Endothelial cell of umbilical vein (primary cell): ENCODE measurements at regions not wholly inside any gene's neighbourhood (a gene's known extent, or its start where the extent isn't known, plus 50 kb on each side); places are given as distances from the start of the nearest gene placed in this dataset.

Source experiments
- BruUV-seq: library from RNA; stranded (reverse); fragments of 400-500 nt; replicated peaks from 2 replicates; lab custom pipeline; 2021; lab: Mats Ljungman, UMichigan
- CTCF ChIA-PET: fragments of 300-600, 350-600 bp; sonication (Branson Sonifier 250); formaldehyde crosslinking; loops from one replicate; lab custom pipeline; 2021; ENCODE audit warnings: antibody characterized with exemption, inconsistent platforms; lab: Charles Lee
- POLR2A ChIA-PET: fragments of 300-600, 350-600 bp; sonication (Branson Sonifier 250); formaldehyde crosslinking; loops from one replicate; lab custom pipeline; 2021; ENCODE audit warnings: antibody characterized with exemption, inconsistent platforms; lab: Charles Lee
- DNase-seq: peaks from one replicate; pipeline ENCODE4 v3.0.0-alpha.2; 2011; ENCODE audit warnings: low read depth, low spot score
- FAIRE-seq: peaks from 2 replicates; lab custom pipeline; 2011; peaks lifted over from hg19 to GRCh38; lab: Jason Lieb, UNC
- H2AFZ ChIP-seq: 2 replicates; pipeline ENCODE4 v1.6.0; 2012; ENCODE audit warnings: low read depth, low read length, control low read depth, inconsistent platforms
- H3K27ac ChIP-seq: 2 replicates; pipeline ENCODE4 v1.5.1; 2011; ENCODE audit warnings: low read depth, mild to moderate bottlenecking, control low read depth, low read length, moderate library complexity; ENCODE audit not compliant: insufficient read depth
- H3K27me3 ChIP-seq, 2 experiments: 2 replicates each; pipeline versions ENCODE4 v1.6.0 to v1.6.1; 2011; ENCODE audit warnings: low read length in 2 of 2, mixed read lengths in 1 of 2; ENCODE audit not compliant: control insufficient read depth in 2 of 2, insufficient read depth in 2 of 2
- H3K36me3 ChIP-seq, 2 experiments: 2 replicates in 1 of 2; 3 replicates in 1 of 2; pipeline ENCODE4 v1.5.1; 2011; ENCODE audit warnings: low read length in 2 of 2, mild to moderate bottlenecking in 1 of 2, moderate library complexity in 1 of 2; ENCODE audit not compliant: control insufficient read depth in 2 of 2, insufficient read depth in 2 of 2; ENCODE audit errors: extremely low read depth in 1 of 2
- H3K4me1 ChIP-seq: 3 replicates; pipeline ENCODE4 v1.5.1; 2011; ENCODE audit warnings: mild to moderate bottlenecking, low read length; ENCODE audit not compliant: control insufficient read depth, insufficient read depth; ENCODE audit errors: extremely low read depth
- H3K4me2 ChIP-seq: 2 replicates; pipeline ENCODE4 v1.6.1; 2011; ENCODE audit warnings: low read length, control low read depth, mixed read lengths; ENCODE audit not compliant: insufficient read depth
- H3K4me3 ChIP-seq, 3 experiments: fragments of 200-600 bp in 1 of 3; sonication (generic), shearing (Covaris generic) in 1 of 3; replicated peaks in 1 of 3; 2 replicates each; pipeline ENCODE4 v1.5.1; 2011 to 2016; ENCODE audit warnings: control low read depth in 3 of 3, low read length in 3 of 3, mild to moderate bottlenecking in 2 of 3, inconsistent platforms in 1 of 3, low read depth in 1 of 3, moderate library complexity in 1 of 3; ENCODE audit not compliant: insufficient read depth in 1 of 3
- H3K79me2 ChIP-seq: 2 replicates; pipeline ENCODE4 v1.6.0; 2012; ENCODE audit warnings: low read length, inconsistent platforms; ENCODE audit not compliant: control insufficient read depth, insufficient read depth
- H3K9ac ChIP-seq: replicated peaks from 2 replicates; pipeline ENCODE3; 2011; ENCODE audit warnings: low read length, control low read depth; ENCODE audit not compliant: insufficient read depth; ENCODE audit errors: extremely low read depth
- H3K9me1 ChIP-seq: replicated peaks from 3 replicates; pipeline ENCODE4 v1.6.0; 2011; ENCODE audit warnings: mild to moderate bottlenecking, low read length; ENCODE audit not compliant: control insufficient read depth, insufficient read depth; ENCODE audit errors: extremely low read depth
- H3K9me3 ChIP-seq: replicated peaks from 2 replicates; pipeline ENCODE4 v1.5.1; 2012; ENCODE audit warnings: low read length, inconsistent platforms; ENCODE audit not compliant: control insufficient read depth, insufficient read depth
- H4K20me1 ChIP-seq: replicated peaks from 2 replicates; pipeline ENCODE3; 2011; ENCODE audit warnings: mild to moderate bottlenecking, low read length; ENCODE audit not compliant: control insufficient read depth, insufficient read depth; ENCODE audit errors: extremely low read depth
- CTCF ChIP-seq, 2 donors: IDR thresholded peaks; 1 replicate in 1 of 2; 2 replicates in 1 of 2; pipeline ENCODE4 v1.5.1; 2011; ENCODE audit warnings: low read length in 2 of 2, mild to moderate bottlenecking in 2 of 2, moderate library complexity in 2 of 2, control low read depth in 1 of 2, inconsistent platforms in 1 of 2, low read depth in 1 of 2; ENCODE audit not compliant: insufficient read depth in 1 of 2; ENCODE audit errors: extremely low read depth in 1 of 2
- GATA2 ChIP-seq: IDR thresholded peaks from 2 replicates; pipeline ENCODE4 v1.7.0; 2011; ENCODE audit warnings: low read depth, mild to moderate bottlenecking, moderate library complexity, mixed read lengths, low read length; ENCODE audit not compliant: insufficient read length, insufficient read depth
- MYC ChIP-seq: IDR thresholded peaks from one replicate; pipeline ENCODE4 v1.6.1; 2011; ENCODE audit warnings: mild to moderate bottlenecking, low read depth, low read length
- POLR2A ChIP-seq: IDR thresholded peaks from 2 replicates; pipeline ENCODE4 v1.6.1; 2012; ENCODE audit warnings: low read depth, mild to moderate bottlenecking, control low read depth, low read length
- dilution Hi-C: fragments of 300-500 bp; cut with MboI; formaldehyde crosslinking; loops from one replicate; pipeline ENCODE4 v1.15.0; 2019; ENCODE audit warnings: low sequenced_read_pairs; ENCODE audit not compliant: extremely low pct_ligation_motif_present
- intact Hi-C: fragments of 100-400 bp; cut with micrococcal nuclease; formaldehyde crosslinking; loops from one replicate; pipeline ENCODE4 v1.10.0; 2022

DNA sequence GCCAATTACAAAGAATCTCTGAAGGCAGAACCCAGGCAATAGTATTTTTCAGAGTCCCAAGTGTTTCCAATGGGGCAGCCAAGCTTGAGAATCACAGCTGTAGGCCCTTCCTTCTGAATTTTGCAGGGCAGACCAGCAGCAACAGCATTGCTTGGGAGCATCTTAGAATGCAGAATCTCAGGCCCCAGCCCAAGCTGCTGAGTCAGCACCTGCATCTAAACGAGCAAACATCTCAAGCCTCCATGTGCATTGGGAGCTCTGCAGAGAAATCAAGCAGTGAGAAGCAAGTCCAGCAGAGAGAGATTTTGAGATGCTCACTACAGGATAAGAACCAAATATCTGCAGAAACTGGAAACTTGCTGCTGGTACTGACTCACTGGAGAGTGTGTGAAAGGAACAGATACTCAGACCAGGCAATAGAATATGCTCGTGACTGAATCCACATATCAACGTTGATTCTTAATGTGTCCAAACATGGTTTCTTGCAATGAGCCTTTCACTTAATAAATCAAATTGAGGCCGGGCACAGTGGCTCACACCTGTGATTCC is 81.5 kb upstream of the TNFSF11 start:
- TF ChIP-seq MYC: no peak
- Histone ChIP-seq H2AFZ (no peak overlapping the region), H3K9ac (no peak overlapping the region), H3K4me3 (no peak overlapping the region), H3K4me2 (no peak overlapping the region), H3K27me3 (no peaks in the 10 kb centered on the region), H3K4me1 (peaks cover 22% of the 10 kb centered on the region), H3K27ac (no peak overlapping the region), H3K9me1 (no peaks in the 10 kb centered on the region), H3K36me3 (no peaks in the 10 kb centered on the region), H3K79me2 (no peaks in the 10 kb centered on the region), H4K20me1 (no peaks in the 10 kb centered on the region), H3K9me3 (no peaks in the 10 kb centered on the region)
- dilution Hi-C loops: no loop called here
- CTCF ChIA-PET: no interaction called here
- FAIRE-seq (no peak), DNase-seq (no peak)
- no TSS peak for BruUV-seq
- POLR2A ChIA-PET: no interaction called here
- intact Hi-C loops: no loop called here

GRCh38 chr13:42494157-42494556 is 79.8 kb upstream of the TNFSF11 start:
- no peak overlapping the region for H3K4me3 ChIP-seq
- H3K79me2 ChIP-seq: no peaks in the 10 kb centered on the region
- TF ChIP-seq GATA2: peak; percentile 91
- TF ChIP-seq CTCF (IDR thresholded peaks at IDR 0.05; ENCODE audit: extremely low read depth in 1 of 2, insufficient read depth in 1 of 2, low read depth in 1 of 2, low read length in 2 of 2): no peak
- no peak for TF ChIP-seq POLR2A
- intact Hi-C loops (no loop called here), dilution Hi-C loops (no loop called here)
- DNase-seq (peak; percentile 30), FAIRE-seq (no peak)
- no peaks in the 10 kb centered on the region for H3K27me3 ChIP-seq
- no peaks in the 10 kb centered on the region for H3K36me3 ChIP-seq
- no peaks in the 10 kb centered on the region for H3K9me1 ChIP-seq
- no peak overlapping the region for H2AFZ ChIP-seq
- H4K20me1 ChIP-seq: no peaks in the 10 kb centered on the region
- peaks cover 25% of the 10 kb centered on the region for H3K4me1 ChIP-seq
- ChIA-PET CTCF (interaction anchor here (1.3 to 1.4 kb wide), 2 partner anchors 32 to 160 kb away, joined by 3 to 7 read pairs; no protein-coding TSS in a partner anchor), POLR2A (no interaction called here)
- BruUV-seq: no TSS peak
- H3K9me3 ChIP-seq: no peaks in the 10 kb centered on the region
- H3K9ac ChIP-seq: no peak overlapping the region
- H3K27ac ChIP-seq: peak overlapping the region; percentile 13
- H3K4me2 ChIP-seq: no peak overlapping the region
